BLaER1 treated with 17β-estradiol and CSF1 and Interleukin-3, amounts not matched to agents 10 nM and 100 nM (cell line): ENCODE measurements at regions not wholly inside any gene's neighbourhood (a gene's known extent, or its start where the extent isn't known, plus 50 kb on each side); places are given as distances from the start of the nearest gene placed in this dataset.

Source experiments
- H3K27ac ChIP-seq, 11 experiments: shearing (Covaris generic); formaldehyde crosslinking; 2 replicates each; pipeline ENCODE4 v1.8.1; 2022
- H3K27me3 ChIP-seq, 11 experiments: shearing (Covaris generic); formaldehyde crosslinking; 2 replicates each; pipeline ENCODE4 v1.8.1; 2022
- H3K36me3 ChIP-seq, 11 experiments: shearing (Covaris generic); formaldehyde crosslinking; 2 replicates each; pipeline ENCODE4 v1.8.1; 2022
- H3K4me1 ChIP-seq, 10 experiments: shearing (Covaris generic); formaldehyde crosslinking; 2 replicates each; pipeline ENCODE4 v1.8.1; 2022
- H3K4me2 ChIP-seq, 11 experiments: shearing (Covaris generic); formaldehyde crosslinking; 2 replicates each; pipeline ENCODE4 v1.8.1; 2022
- H3K4me3 ChIP-seq, 10 experiments: shearing (Covaris generic); formaldehyde crosslinking; 2 replicates each; pipeline ENCODE4 v1.8.1; 2022
- H3K9ac ChIP-seq, 11 experiments: shearing (Covaris generic); formaldehyde crosslinking; 2 replicates each; pipeline ENCODE4 v1.8.1; 2022
- H3K9me3 ChIP-seq, 11 experiments: shearing (Covaris generic); formaldehyde crosslinking; replicated peaks in 1 of 11; 2 replicates each; pipeline ENCODE4 v1.8.1; 2022
- H4K20me1 ChIP-seq, 11 experiments: shearing (Covaris generic); formaldehyde crosslinking; 2 replicates each; pipeline ENCODE4 v1.8.1; 2022
- Cebpa-rat ChIP-seq, 11 experiments: shearing (Covaris generic); IDR thresholded peaks; 2 replicates each; pipeline ENCODE4 v1.8.1; 2022

GRCh38 chr10:131733596-131733995, 167.2 kb upstream of the PPP2R2D start:
- no peak for TF ChIP-seq Cebpa-rat (IDR thresholded peaks at IDR 0.05)
- H3K4me2 ChIP-seq, result no peak overlapping the region
- no peak overlapping the region for H3K4me3 ChIP-seq
- H3K4me1 ChIP-seq, result peaks cover 6 to 27% (median 14%) of the 10 kb centered on the region in 10 experiments
- no peaks in the 10 kb centered on the region for H3K36me3 ChIP-seq
- H3K27me3 ChIP-seq, result no peaks in the 10 kb centered on the region; a peak in 1 of 22 replicates
- H3K9me3 ChIP-seq, result peaks cover 0 to 16% (median 0%) of the 10 kb centered on the region in 11 experiments; a peak in 4 of 22 replicates
- H4K20me1 ChIP-seq, result peaks cover 0 to 5% (median 0%) of the 10 kb centered on the region in 11 experiments; a peak in 1 of 22 replicates
- H3K9ac ChIP-seq, result no peak overlapping the region
- H3K27ac ChIP-seq, result no peak overlapping the region

GRCh38 chr10:131735577-131735976, 165.2 kb upstream of the PPP2R2D start:
- Histone ChIP-seq H3K4me1 (peaks cover 13 to 33% (median 22%) of the 10 kb centered on the region in 10 experiments), H3K27ac (no peak overlapping the region), H3K9ac (no peak overlapping the region), H3K4me2 (no peak overlapping the region), H3K4me3 (no peak overlapping the region), H3K9me3 (peaks cover 10 to 24% (median 12%) of the 10 kb centered on the region in 11 experiments; a peak in 21 of 22 replicates), H3K27me3 (no peaks in the 10 kb centered on the region), H4K20me1 (peaks cover 0 to 5% (median 0%) of the 10 kb centered on the region in 11 experiments; a peak in 1 of 22 replicates), H3K36me3 (no peaks in the 10 kb centered on the region)
- TF ChIP-seq Cebpa-rat (IDR thresholded peaks at IDR 0.05), result no peak

GRCh38 chr10:131736321-131736980, 164.4 kb upstream of the PPP2R2D start:
- H3K4me2 ChIP-seq, result peak overlapping the region in 2 of 11 experiments; percentile 74 to 78; a peak in 3 of 22 replicates
- H3K27me3 ChIP-seq, result no peaks in the 10 kb centered on the region
- H4K20me1 ChIP-seq, result 0 out of 22 replicates have a peak, but pooled peaks cover 0 to 5% (median 0%) of the 10 kb centered on the region in 11 experiments
- H3K36me3 ChIP-seq, result no peaks in the 10 kb centered on the region
- H3K9me3 ChIP-seq, result peaks cover 13 to 24% (median 17%) of the 10 kb centered on the region in 11 experiments; a peak in 21 of 22 replicates
- no peak overlapping the region for H3K27ac ChIP-seq
- H3K4me1 ChIP-seq, result peaks cover 13 to 33% (median 22%) of the 10 kb centered on the region in 10 experiments
- no peak overlapping the region for H3K4me3 ChIP-seq
- H3K9ac ChIP-seq, result no peak overlapping the region
- no peak for TF ChIP-seq Cebpa-rat (IDR thresholded peaks at IDR 0.05)

GRCh38 chr10:131737543-131738395, 163.0 kb upstream of the PPP2R2D start:
- no peak overlapping the region for H3K27ac ChIP-seq
- no peak overlapping the region for H3K9ac ChIP-seq
- H3K4me3 ChIP-seq, result no peak overlapping the region
- H4K20me1 ChIP-seq, result 0 out of 22 replicates have a peak, but pooled peaks cover 0 to 5% (median 0%) of the 10 kb centered on the region in 11 experiments
- no peak for TF ChIP-seq Cebpa-rat (IDR thresholded peaks at IDR 0.05)
- no peaks in the 10 kb centered on the region for H3K36me3 ChIP-seq
- H3K4me1 ChIP-seq, result peaks cover 26 to 46% (median 35%) of the 10 kb centered on the region in 10 experiments
- peaks cover 9 to 20% (median 14%) of the 10 kb centered on the region in 11 experiments; a peak in 20 of 22 replicates for H3K9me3 ChIP-seq
- H3K4me2 ChIP-seq, result peak overlapping the region; percentile 24 to 78 (median 53); a peak in 20 of 22 replicates
- no peaks in the 10 kb centered on the region for H3K27me3 ChIP-seq

GRCh38 chr10:131738396-131738735, 162.4 kb upstream of the PPP2R2D start:
- Histone ChIP-seq H3K27ac (0 out of 22 replicates have a peak overlapping the region, but pooled peaks of 1 of the 11 experiments have one; percentile 26), H3K4me1 (peaks cover 30 to 52% (median 38%) of the 10 kb centered on the region in 10 experiments), H4K20me1 (0 out of 22 replicates have a peak, but pooled peaks cover 0 to 5% (median 0%) of the 10 kb centered on the region in 11 experiments), H3K9me3 (peaks cover 6 to 20% (median 14%) of the 10 kb centered on the region in 11 experiments; a peak in 19 of 22 replicates), H3K4me3 (no peak overlapping the region), H3K27me3 (no peaks in the 10 kb centered on the region), H3K36me3 (no peaks in the 10 kb centered on the region), H3K4me2 (peak overlapping the region; percentile 24 to 78 (median 53); a peak in 20 of 22 replicates), H3K9ac (no peak overlapping the region)
- TF ChIP-seq Cebpa-rat (IDR thresholded peaks at IDR 0.05), result no peak

GRCh38 chr10:131739206-131739605, 161.6 kb upstream of the PPP2R2D start:
- peaks cover 6 to 20% (median 14%) of the 10 kb centered on the region in 11 experiments; a peak in 19 of 22 replicates for H3K9me3 ChIP-seq
- peaks cover 0 to 7% (median 0%) of the 10 kb centered on the region in 11 experiments; a peak in 9 of 22 replicates for H3K27me3 ChIP-seq
- peaks cover 38 to 61% (median 46%) of the 10 kb centered on the region in 10 experiments for H3K4me1 ChIP-seq
- H4K20me1 ChIP-seq, result peaks cover 0 to 5% (median 0%) of the 10 kb centered on the region in 11 experiments; a peak in 3 of 22 replicates
- H3K4me3 ChIP-seq, result peak overlapping the region in 1 of 10 experiments; percentile 9; a peak in 1 of 20 replicates
- no peaks in the 10 kb centered on the region for H3K36me3 ChIP-seq
- peak overlapping the region in 9 of 11 experiments; percentile 27 to 59 (median 36); a peak in 14 of 22 replicates for H3K27ac ChIP-seq
- no peak for TF ChIP-seq Cebpa-rat (IDR thresholded peaks at IDR 0.05)
- peak overlapping the region in 3 of 11 experiments; percentile 11 to 47 (median 33); a peak in 1 of 22 replicates for H3K9ac ChIP-seq
- peak overlapping the region; percentile 50 to 85 (median 71) for H3K4me2 ChIP-seq

GRCh38 chr10:131742500-131742951, 158.3 kb upstream of the PPP2R2D start:
- Histone ChIP-seq H3K4me1 (peaks cover 53 to 86% (median 76%) of the 10 kb centered on the region in 10 experiments), H3K9me3 (peaks cover 6 to 20% (median 14%) of the 10 kb centered on the region in 11 experiments; a peak in 19 of 22 replicates), H3K4me3 (peak overlapping the region in 7 of 10 experiments; percentile 32 to 59 (median 36); a peak in 12 of 20 replicates), H3K27me3 (peaks cover 5 to 36% (median 15%) of the 10 kb centered on the region in 11 experiments; a peak in 16 of 22 replicates), H3K27ac (peak overlapping the region; percentile 56 to 90 (median 81); a peak in 21 of 22 replicates), H3K4me2 (peak overlapping the region; percentile 83 to 98 (median 93)), H3K9ac (peak overlapping the region; percentile 58 to 76 (median 63); a peak in 21 of 22 replicates), H4K20me1 (peaks cover 0 to 5% (median 0%) of the 10 kb centered on the region in 11 experiments; a peak in 4 of 22 replicates), H3K36me3 (no peaks in the 10 kb centered on the region)
- TF ChIP-seq Cebpa-rat (IDR thresholded peaks at IDR 0.05), result no peak
